ENCODE measurements at regions not wholly inside any gene's neighbourhood (a gene's known extent, or its start where the extent isn't known, plus 50 kb on each side); places are given as distances from the start of the nearest gene placed in this dataset.

DNA sequence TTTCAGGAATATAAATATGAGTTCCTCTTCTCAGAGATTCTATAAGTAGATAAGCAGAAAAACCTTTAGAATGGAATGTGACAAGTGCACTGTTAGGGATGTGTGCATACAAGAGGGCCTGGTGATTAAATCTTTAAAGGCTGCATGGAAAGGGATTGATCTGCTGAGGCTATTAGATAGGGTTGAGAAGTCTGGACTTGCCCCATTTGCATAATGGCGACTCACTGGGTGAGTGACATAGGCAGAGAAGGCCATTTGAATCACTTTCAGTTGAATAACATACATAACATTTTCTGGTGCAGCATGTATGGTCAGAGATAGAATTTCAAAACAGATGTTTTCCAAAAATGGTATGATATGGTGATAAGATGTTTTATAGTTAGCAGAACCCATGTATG is 156.9 kb downstream of the ZNF621 start:
- no peak overlapping the region for H2AFZ ChIP-seq (ENCODE audit: low read depth, low read length)
- ChIA-PET CTCF (ENCODE audit: low intra/inter-chr PET ratio) (no interaction called here), POLR2A (no interaction called here)
- WGBS (ENCODE audit: insufficient coverage, low coverage, missing lambda C conversion rate): 6% methylated on average over 1 of the region's 1 CpG
- no peak overlapping the region for H3K9ac ChIP-seq (ENCODE audit: insufficient read depth in 1 of 2, low read depth in 2 of 2, low read length in 2 of 2)
- no peak overlapping the region for H3K4me3 ChIP-seq
- H3K9me1 ChIP-seq (ENCODE audit: control insufficient read depth, insufficient read depth, low read length): no peaks in the 10 kb centered on the region
- no peaks in the 10 kb centered on the region; a peak in 1 of 5 replicates for H3K27me3 ChIP-seq (ENCODE audit: control insufficient read depth in 2 of 2, insufficient read depth in 2 of 2, low read length in 2 of 2)
- intact Hi-C loops (cut with micrococcal nuclease) (no loop called here), in situ Hi-C loops (cut with MboI) (no loop called here)
- H3K36me3 ChIP-seq (ENCODE audit: control insufficient read depth, insufficient read depth, low read length): no peaks in the 10 kb centered on the region
- no peaks in the 10 kb centered on the region for H4K20me1 ChIP-seq (replicated peaks; ENCODE audit: control insufficient read depth, insufficient read depth, low read length)
- no peak overlapping the region for H3K4me2 ChIP-seq (ENCODE audit: insufficient read depth, low read length)
- H3K27ac ChIP-seq (ENCODE audit: extremely low read depth, low read depth, low read length): no peak overlapping the region
- H3K79me2 ChIP-seq (ENCODE audit: control insufficient read depth, insufficient read depth, low read length): no peaks in the 10 kb centered on the region
- H3K4me1 ChIP-seq (replicated peaks in 1 of 2; ENCODE audit: control insufficient read depth in 2 of 2, insufficient read depth in 2 of 2, low read length in 2 of 2): no peaks in the 10 kb centered on the region
- H3K9me3 ChIP-seq (replicated peaks; ENCODE audit: control insufficient read depth, insufficient read depth, low read depth, low read length): no peaks in the 10 kb centered on the region
- no TSS peak for BruUV-seq (replicated peaks)
- ATAC-seq (no peak), FAIRE-seq (no peak), DNase-seq (ENCODE audit: extremely low read depth in 1 of 4, low spot score in 3 of 4) (no peak)
- TF ChIP-seq STAT5B (CRISPR knock-in tag; IDR thresholded peaks at IDR 0.05) (no peak), NCOA4 (IDR thresholded peaks at IDR 0.05; ENCODE audit: partially characterized antibody) (no peak), MAZ (CRISPR knock-in tag; conservative IDR thresholded peaks at IDR 0.05 in 1 of 2, IDR thresholded peaks at IDR 0.05 in 1 of 2) (no peak), HOXB6 (CRISPR knock-in tag; IDR thresholded peaks at IDR 0.05; ENCODE audit: borderline replicate concordance) (no peak), NFIC (IDR thresholded peaks at IDR 0.05) (no peak)
- TF ChIP-seq, protein P1, sequence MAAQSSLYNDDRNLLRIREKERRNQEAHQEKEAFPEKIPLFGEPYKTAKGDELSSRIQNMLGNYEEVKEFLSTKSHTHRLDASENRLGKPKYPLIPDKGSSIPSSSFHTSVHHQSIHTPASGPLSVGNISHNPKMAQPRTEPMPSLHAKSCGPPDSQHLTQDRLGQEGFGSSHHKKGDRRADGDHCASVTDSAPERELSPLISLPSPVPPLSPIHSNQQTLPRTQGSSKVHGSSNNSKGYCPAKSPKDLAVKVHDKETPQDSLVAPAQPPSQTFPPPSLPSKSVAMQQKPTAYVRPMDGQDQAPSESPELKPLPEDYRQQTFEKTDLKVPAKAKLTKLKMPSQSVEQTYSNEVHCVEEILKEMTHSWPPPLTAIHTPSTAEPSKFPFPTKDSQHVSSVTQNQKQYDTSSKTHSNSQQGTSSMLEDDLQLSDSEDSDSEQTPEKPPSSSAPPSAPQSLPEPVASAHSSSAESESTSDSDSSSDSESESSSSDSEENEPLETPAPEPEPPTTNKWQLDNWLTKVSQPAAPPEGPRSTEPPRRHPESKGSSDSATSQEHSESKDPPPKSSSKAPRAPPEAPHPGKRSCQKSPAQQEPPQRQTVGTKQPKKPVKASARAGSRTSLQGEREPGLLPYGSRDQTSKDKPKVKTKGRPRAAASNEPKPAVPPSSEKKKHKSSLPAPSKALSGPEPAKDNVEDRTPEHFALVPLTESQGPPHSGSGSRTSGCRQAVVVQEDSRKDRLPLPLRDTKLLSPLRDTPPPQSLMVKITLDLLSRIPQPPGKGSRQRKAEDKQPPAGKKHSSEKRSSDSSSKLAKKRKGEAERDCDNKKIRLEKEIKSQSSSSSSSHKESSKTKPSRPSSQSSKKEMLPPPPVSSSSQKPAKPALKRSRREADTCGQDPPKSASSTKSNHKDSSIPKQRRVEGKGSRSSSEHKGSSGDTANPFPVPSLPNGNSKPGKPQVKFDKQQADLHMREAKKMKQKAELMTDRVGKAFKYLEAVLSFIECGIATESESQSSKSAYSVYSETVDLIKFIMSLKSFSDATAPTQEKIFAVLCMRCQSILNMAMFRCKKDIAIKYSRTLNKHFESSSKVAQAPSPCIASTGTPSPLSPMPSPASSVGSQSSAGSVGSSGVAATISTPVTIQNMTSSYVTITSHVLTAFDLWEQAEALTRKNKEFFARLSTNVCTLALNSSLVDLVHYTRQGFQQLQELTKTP (IDR thresholded peaks at IDR 0.05; ENCODE audit: low read depth in 1 of 2, partially characterized antibody in 2 of 2): no peak
- TF ChIP-seq, protein P2, sequence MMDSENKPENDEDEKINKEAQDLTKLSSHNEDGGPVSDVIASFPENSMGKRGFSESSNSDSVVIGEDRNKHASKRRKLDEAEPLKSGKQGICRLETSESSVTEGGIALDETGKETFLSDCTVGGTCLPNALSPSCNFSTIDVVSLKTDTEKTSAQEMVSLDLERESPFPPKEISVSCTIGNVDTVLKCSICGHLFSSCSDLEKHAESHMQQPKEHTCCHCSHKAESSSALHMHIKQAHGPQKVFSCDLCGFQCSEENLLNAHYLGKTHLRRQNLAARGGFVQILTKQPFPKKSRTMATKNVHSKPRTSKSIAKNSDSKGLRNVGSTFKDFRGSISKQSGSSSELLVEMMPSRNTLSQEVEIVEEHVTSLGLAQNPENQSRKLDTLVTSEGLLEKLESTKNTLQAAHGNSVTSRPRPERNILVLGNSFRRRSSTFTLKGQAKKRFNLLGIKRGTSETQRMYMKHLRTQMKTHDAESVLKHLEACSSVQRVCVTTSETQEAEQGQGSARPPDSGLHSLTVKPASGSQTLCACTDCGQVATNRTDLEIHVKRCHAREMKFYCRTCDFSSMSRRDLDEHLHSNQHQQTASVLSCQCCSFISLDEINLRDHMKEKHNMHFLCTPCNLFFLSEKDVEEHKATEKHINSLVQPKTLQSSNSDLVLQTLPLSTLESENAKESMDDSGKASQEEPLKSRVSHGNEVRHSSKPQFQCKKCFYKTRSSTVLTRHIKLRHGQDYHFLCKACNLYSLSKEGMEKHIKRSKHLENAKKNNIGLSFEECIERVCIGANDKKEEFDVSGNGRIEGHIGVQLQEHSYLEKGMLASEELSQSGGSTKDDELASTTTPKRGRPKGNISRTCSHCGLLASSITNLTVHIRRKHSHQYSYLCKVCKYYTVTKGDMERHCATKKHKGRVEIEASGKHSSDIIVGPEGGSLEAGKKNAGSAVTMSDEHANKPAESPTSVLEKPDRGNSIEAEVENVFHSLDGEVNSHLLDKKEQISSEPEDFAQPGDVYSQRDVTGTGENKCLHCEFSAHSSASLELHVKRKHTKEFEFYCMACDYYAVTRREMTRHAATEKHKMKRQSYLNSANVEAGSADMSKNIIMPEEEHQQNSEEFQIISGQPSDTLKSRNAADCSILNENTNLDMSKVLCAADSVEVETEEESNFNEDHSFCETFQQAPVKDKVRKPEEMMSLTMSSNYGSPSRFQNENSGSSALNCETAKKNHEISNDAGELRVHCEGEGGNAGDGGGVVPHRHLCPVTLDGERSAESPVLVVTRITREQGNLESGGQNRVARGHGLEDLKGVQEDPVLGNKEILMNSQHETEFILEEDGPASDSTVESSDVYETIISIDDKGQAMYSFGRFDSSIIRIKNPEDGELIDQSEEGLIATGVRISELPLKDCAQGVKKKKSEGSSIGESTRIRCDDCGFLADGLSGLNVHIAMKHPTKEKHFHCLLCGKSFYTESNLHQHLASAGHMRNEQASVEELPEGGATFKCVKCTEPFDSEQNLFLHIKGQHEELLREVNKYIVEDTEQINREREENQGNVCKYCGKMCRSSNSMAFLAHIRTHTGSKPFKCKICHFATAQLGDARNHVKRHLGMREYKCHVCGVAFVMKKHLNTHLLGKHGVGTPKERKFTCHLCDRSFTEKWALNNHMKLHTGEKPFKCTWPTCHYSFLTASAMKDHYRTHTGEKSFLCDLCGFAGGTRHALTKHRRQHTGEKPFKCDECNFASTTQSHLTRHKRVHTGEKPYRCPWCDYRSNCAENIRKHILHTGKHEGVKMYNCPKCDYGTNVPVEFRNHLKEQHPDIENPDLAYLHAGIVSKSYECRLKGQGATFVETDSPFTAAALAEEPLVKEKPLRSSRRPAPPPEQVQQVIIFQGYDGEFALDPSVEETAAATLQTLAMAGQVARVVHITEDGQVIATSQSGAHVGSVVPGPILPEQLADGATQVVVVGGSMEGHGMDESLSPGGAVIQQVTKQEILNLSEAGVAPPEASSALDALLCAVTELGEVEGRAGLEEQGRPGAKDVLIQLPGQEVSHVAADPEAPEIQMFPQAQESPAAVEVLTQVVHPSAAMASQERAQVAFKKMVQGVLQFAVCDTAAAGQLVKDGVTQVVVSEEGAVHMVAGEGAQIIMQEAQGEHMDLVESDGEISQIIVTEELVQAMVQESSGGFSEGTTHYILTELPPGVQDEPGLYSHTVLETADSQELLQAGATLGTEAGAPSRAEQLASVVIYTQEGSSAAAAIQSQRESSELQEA (IDR thresholded peaks at IDR 0.05; ENCODE audit: low read depth): no peak
- TF ChIP-seq, protein P3, sequence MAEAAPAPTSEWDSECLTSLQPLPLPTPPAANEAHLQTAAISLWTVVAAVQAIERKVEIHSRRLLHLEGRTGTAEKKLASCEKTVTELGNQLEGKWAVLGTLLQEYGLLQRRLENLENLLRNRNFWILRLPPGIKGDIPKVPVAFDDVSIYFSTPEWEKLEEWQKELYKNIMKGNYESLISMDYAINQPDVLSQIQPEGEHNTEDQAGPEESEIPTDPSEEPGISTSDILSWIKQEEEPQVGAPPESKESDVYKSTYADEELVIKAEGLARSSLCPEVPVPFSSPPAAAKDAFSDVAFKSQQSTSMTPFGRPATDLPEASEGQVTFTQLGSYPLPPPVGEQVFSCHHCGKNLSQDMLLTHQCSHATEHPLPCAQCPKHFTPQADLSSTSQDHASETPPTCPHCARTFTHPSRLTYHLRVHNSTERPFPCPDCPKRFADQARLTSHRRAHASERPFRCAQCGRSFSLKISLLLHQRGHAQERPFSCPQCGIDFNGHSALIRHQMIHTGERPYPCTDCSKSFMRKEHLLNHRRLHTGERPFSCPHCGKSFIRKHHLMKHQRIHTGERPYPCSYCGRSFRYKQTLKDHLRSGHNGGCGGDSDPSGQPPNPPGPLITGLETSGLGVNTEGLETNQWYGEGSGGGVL (CRISPR knock-in tag; IDR thresholded peaks at IDR 0.05): no peak
